A549 (cell line): ENCODE measurements at regions not wholly inside any gene's neighbourhood (a gene's known extent, or its start where the extent isn't known, plus 50 kb on each side); places are given as distances from the start of the nearest gene placed in this dataset.

Source experiments
- CTCF ChIP-seq: fragments of >200 bp; sonication (Bioruptor Twin); formaldehyde crosslinking; IDR thresholded peaks from 3 replicates; pipeline ENCODE4 v1.5.1; 2016
- POLR2A ChIP-seq: IDR thresholded peaks from 2 replicates; pipeline ENCODE4 v1.6.1; 2012; ENCODE audit warnings: mild to moderate bottlenecking, low read length
- SMC3 ChIP-seq: fragments of >200 bp; sonication (Bioruptor Twin); formaldehyde crosslinking; IDR thresholded peaks from 3 replicates; pipeline ENCODE4 v1.6.1; 2018; ENCODE audit warnings: inconsistent platforms
- SREBF2 ChIP-seq: fragments of 450-650 bp; IDR thresholded peaks from 2 replicates; pipeline ENCODE4 v1.6.1; 2014; ENCODE audit warnings: mild to moderate bottlenecking, moderate library complexity

DNA sequence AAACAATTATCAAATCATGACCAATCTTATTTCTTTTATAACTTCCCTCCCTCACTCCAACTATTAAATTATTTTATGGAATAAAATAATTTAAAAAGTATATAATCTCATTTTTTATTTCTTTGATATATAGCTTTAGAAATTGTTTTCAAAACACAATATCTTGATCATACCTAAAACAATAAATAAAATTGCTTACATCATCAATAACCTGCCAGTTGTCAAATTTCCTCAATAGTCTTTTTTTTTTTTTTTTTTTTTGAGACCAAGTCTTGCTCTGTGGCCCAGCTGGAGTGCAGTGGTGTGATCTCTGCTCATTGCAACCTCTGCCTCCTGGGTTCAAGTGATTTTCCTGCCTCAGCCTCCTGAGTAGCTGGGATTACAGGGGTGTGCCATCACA lies 60.1 kb upstream of the ELOVL5 start:
- TF ChIP-seq CTCF (no peak), POLR2A (no peak), SMC3 (no peak), SREBF2 (no peak)
